Endodermal cell (in vitro differentiated cells): ENCODE measurements at regions not wholly inside any gene's neighbourhood (a gene's known extent, or its start where the extent isn't known, plus 50 kb on each side); places are given as distances from the start of the nearest gene placed in this dataset.

Source experiments
- DNase-seq: peaks from one replicate; pipeline ENCODE4 v3.0.0-alpha.2; 2017
- H3K27ac ChIP-seq: 2 replicates; pipeline ENCODE4 v1.5.1; 2013; ENCODE audit warnings: mild to moderate bottlenecking, low read depth, low read length, moderate library complexity
- H3K27me3 ChIP-seq: 2 replicates; pipeline ENCODE4 v1.6.1; 2013; ENCODE audit warnings: mild to moderate bottlenecking, low read length, moderate library complexity; ENCODE audit not compliant: insufficient read depth, control insufficient read depth, poor library complexity, severe bottlenecking
- H3K36me3 ChIP-seq: 2 replicates; pipeline ENCODE4 v1.7.0; 2013; ENCODE audit warnings: mild to moderate bottlenecking, low read length, moderate library complexity; ENCODE audit not compliant: control insufficient read depth, insufficient read depth
- H3K4me1 ChIP-seq: one replicate; pipeline ENCODE4 v1.7.0; 2013; ENCODE audit warnings: low read length; ENCODE audit not compliant: control insufficient read depth, insufficient read depth
- H3K4me3 ChIP-seq: 2 replicates; pipeline ENCODE4 v1.5.1; 2013; ENCODE audit warnings: mild to moderate bottlenecking, low read length, moderate library complexity
- H3K9ac ChIP-seq: 2 replicates; pipeline ENCODE4 v1.6.1; 2013; ENCODE audit warnings: mild to moderate bottlenecking, low read length, moderate library complexity; ENCODE audit not compliant: poor library complexity, severe bottlenecking; ENCODE audit errors: extremely low read depth
- H3K9me3 ChIP-seq: 2 replicates; pipeline ENCODE4 v1.6.1; 2013; ENCODE audit warnings: mild to moderate bottlenecking, low read length, moderate library complexity; ENCODE audit not compliant: control insufficient read depth
- H3K27ac Mint-ChIP-seq: 2 replicates; pipeline ENCODE4 v1.8.0; 2020; ENCODE audit warnings: mixed read lengths
- H3K27me3 Mint-ChIP-seq: 2 replicates; pipeline ENCODE4 v1.8.0; 2021; ENCODE audit warnings: mild to moderate bottlenecking, mixed read lengths; ENCODE audit not compliant: insufficient read depth
- H3K36me3 Mint-ChIP-seq: 2 replicates; pipeline ENCODE4 v1.8.0; 2020; ENCODE audit warnings: low read depth, mixed read lengths
- H3K4me1 Mint-ChIP-seq: 2 replicates; pipeline ENCODE4 v1.8.0; 2020; ENCODE audit warnings: mixed read lengths
- H3K4me3 Mint-ChIP-seq: 2 replicates; pipeline ENCODE4 v1.8.0; 2020; ENCODE audit warnings: mild to moderate bottlenecking, moderate library complexity, mixed read lengths
- H3K9me3 Mint-ChIP-seq: 2 replicates; pipeline ENCODE4 v1.8.0; 2020; ENCODE audit warnings: mild to moderate bottlenecking, mixed read lengths
- CTCF ChIP-seq: fragments of 200-600 bp; sonication (generic); conservative IDR thresholded peaks from 2 replicates; pipeline ENCODE4 v1.5.0; 2021; ENCODE audit warnings: antibody characterized with exemption, mild to moderate bottlenecking
- WGBS, 2 experiments: methylation state at CpG; one replicate each; pipeline versions ENCODE4 v1.1.5 to v1.1.7; 2013; ENCODE audit warnings: missing lambda C conversion rate in 2 of 2, mixed read lengths in 1 of 2; ENCODE audit not compliant: insufficient coverage in 1 of 2, insufficient read length in 1 of 2; 5-methylcytosine and 5-hydroxymethylcytosine counted together

- WGBS, 2 experiments, result 100% methylated on average over 2 of the region's 3 CpGs; no CpG with 5 or more reads in 1 of the 2 experiments
- no peak overlapping the region for H3K4me3 Mint-ChIP-seq
These were observed 200.0 kb downstream of the PPP1R2C start for GRCh38 chrX:42577936-42578470.

GRCh38 chrX:42567268-42567667, 210.7 kb downstream of the PPP1R2C start:
- Mint-ChIP-seq H3K4me3 (no peak overlapping the region), H3K27me3 (no peaks in the 10 kb centered on the region), H3K9me3 (peaks cover 18% of the 10 kb centered on the region), H3K4me1 (no peaks in the 10 kb centered on the region), H3K36me3 (no peaks in the 10 kb centered on the region), H3K27ac (no peak overlapping the region)
- no peaks in the 10 kb centered on the region for H3K4me1 ChIP-seq
- H3K4me3 ChIP-seq, result no peak overlapping the region
- 100% methylated on average over 1 of the region's 1 CpG; no CpG with 5 or more reads in 1 of the 2 experiments for WGBS, 2 experiments
- no peaks in the 10 kb centered on the region for H3K9me3 ChIP-seq
- no peak for TF ChIP-seq CTCF
- no peaks in the 10 kb centered on the region for H3K27me3 ChIP-seq
- no peaks in the 10 kb centered on the region for H3K36me3 ChIP-seq
- H3K27ac ChIP-seq, result no peak overlapping the region
- no peak overlapping the region for H3K9ac ChIP-seq
- no peak for DNase-seq

More at GRCh38 chrX:42577936-42578470, 200.0 kb downstream of the PPP1R2C start:
- H3K27me3 ChIP-seq, result no peaks in the 10 kb centered on the region
- Mint-ChIP-seq H3K4me1 (no peaks in the 10 kb centered on the region), H3K36me3 (no peaks in the 10 kb centered on the region), H3K27me3 (no peaks in the 10 kb centered on the region), H3K27ac (no peak overlapping the region), H3K9me3 (peaks cover 5% of the 10 kb centered on the region)
- no peak overlapping the region for H3K4me3 ChIP-seq
- no peak overlapping the region for H3K9ac ChIP-seq
- no peak for DNase-seq
- H3K27ac ChIP-seq, result no peak overlapping the region
- H3K4me1 ChIP-seq, result no peaks in the 10 kb centered on the region
- no peaks in the 10 kb centered on the region for H3K36me3 ChIP-seq
- H3K9me3 ChIP-seq, result peaks cover 5% of the 10 kb centered on the region
- no peak for TF ChIP-seq CTCF

- no peak for TF ChIP-seq CTCF
- no peak for DNase-seq
- H3K4me3 Mint-ChIP-seq, result no peak overlapping the region
- WGBS, 2 experiments, result 60 to 88% methylated on average over 1 to 2 of the region's 2 CpGs
- H3K9me3 ChIP-seq, result no peaks in the 10 kb centered on the region
- no peak overlapping the region for H3K27ac ChIP-seq
- H3K9me3 Mint-ChIP-seq, result peaks cover 16% of the 10 kb centered on the region
- no peaks in the 10 kb centered on the region for H3K4me1 ChIP-seq
- no peaks in the 10 kb centered on the region for H3K36me3 ChIP-seq
- no peak overlapping the region for H3K27ac Mint-ChIP-seq
- H3K27me3 Mint-ChIP-seq, result no peaks in the 10 kb centered on the region
- H3K36me3 Mint-ChIP-seq, result no peaks in the 10 kb centered on the region
- H3K9ac ChIP-seq, result no peak overlapping the region
- H3K4me1 Mint-ChIP-seq, result no peaks in the 10 kb centered on the region
- no peak overlapping the region for H3K4me3 ChIP-seq
- H3K27me3 ChIP-seq, result no peaks in the 10 kb centered on the region
These were observed 212.2 kb downstream of the PPP1R2C start for GRCh38 chrX:42565739-42566138.
